ENCODE measurements at regions not wholly inside any gene's neighbourhood (a gene's known extent, or its start where the extent isn't known, plus 50 kb on each side); places are given as distances from the start of the nearest gene placed in this dataset.
"Not testable (repeated sequence)": the region's sequence is repeated elsewhere in the genome, so short reads cannot be mapped to it uniquely, and the experiment has no call there.

DNA sequence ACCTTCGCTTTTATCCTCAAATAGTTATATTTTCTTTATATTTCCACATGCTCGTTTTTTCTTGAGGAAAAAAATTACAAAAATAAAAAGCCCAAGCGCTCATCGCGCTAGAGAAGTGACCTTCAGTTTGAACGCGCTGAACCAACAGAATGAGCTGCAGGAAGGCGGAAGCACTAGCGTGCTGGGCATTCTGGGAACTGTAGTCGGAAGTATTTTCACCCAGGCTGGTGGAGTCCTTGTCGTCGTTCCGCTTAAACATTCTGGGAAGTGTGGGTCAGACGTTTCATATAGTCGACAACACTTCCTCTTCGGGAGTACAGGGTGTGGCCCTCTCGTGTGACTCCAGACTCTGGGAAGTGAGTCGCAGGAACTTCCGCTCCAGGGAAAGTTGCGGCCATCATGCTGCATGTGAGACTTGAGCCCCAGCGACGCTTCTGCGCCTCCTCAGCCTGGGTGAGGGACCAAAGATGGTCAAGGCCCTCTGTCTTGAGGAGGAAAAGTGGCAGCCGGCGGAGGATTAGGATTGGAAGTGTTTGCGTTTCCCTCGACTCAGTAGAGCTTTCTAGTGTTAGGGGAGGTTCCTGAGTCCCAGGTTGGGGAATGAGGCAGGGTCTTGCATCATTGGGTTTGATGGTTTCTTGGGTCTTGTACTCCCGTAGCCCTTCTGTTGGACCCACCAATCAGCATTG, 84.1 kb upstream of the GPR39 start:
- not testable (repeated sequence) for DNase-seq

DNA sequence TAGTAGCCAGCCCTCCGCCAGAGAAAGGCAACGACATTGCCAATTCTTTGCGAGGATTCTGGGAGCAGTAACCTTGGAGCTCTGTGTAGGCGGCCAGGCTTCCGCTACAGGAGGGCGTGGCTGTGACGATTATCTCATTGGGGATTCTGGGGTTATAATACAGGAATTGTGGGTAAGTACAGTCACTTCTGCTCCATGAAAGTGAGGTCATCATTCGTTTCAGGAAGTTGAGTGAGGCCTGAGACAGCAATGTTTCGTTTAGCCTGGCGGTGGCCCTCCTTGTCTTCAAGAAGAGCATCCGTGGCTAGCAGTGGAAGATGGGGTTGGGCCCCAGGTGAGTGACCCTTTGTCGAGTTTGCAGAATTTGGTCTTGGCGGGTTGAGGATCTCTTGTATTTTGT, 79.5 kb upstream of the GPR39 start:
- not testable (repeated sequence) for DNase-seq

DNA sequence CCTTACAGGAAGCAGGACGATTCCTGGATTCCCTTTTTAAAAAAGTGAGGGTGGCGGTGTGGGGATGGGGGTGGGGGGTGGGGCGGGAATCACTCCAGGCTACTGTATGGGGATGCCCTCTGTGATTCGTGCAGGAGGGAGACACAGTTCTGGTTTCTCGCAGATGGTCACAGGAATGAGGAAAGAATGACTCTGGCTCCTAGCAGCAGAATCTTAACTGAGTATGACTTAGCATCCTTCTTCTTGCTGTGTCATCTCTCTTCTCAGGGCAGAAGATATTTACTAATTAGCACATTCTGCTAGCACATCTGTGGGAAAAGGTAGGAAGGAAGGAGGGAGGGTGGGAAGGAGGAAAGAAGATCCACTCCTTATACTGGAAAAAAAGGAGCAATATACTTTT, 78.8 kb upstream of the GPR39 start:
- DNase-seq, result not testable (repeated sequence)

DNA sequence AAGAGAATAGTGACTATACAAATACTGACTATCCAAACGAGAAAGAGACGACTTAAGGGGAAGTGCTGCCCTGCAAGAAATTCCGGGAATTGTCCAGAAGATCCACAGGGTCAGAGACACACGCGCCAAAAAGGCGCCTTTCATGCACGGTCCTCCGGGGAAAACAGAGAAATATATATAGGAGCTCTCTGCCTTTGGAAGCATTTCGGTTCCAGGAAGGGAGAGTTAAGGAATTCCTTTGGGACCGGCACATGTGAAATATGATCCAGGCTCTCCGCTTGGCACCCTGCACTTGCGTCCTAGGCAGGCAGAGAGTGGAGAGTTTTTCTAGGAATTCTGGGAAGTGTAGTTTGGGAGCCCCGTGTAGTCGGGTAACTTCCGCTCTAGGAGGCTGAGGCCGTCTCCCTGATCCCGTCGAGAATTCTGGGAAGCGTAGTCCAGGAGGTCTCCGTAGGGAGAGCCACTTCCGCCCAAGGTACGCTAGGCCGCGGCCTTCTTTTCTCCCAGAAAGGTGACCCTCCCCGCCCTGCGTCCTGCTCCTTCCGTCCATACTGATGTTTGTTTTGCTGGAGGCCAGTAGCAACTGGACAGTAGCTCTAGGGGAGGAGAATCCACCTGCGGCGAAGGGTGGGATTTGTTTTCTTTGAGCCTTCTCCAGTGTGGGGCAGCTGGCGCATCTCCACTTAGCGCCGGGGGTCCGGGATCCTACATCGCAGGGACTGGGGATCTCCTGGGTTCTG, 69.4 kb upstream of the GPR39 start:
- peak; percentile 55 for DNase-seq

DNA sequence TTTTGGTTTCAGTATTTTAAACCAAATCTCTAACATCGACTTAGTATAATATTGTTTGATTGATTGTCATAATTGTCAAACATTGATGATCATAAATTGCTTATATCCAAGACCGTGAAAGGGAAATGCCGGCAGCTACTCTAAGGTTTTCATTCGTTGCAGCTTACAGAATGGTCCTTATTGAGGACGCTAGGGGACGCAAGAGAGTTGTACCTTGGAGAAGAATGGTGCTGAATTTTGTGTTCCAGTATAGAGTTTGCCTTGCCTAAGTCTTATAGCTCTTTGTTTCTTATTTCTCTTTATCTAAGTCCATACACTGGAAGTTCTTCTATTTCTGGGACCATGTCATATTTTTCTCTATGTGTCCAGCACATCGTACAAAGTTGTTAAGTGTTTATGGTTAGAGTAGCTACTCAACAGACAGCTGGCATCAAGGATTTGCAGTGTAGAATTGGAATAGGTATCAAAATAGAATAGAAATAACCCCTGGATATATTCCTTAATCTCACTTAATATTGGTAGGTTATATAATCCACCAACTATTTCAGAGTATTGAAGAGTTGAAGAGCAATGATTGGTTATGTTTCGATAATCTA, 67.4 kb upstream of the GPR39 start:
- DNase-seq, result peak; percentile 84

DNA sequence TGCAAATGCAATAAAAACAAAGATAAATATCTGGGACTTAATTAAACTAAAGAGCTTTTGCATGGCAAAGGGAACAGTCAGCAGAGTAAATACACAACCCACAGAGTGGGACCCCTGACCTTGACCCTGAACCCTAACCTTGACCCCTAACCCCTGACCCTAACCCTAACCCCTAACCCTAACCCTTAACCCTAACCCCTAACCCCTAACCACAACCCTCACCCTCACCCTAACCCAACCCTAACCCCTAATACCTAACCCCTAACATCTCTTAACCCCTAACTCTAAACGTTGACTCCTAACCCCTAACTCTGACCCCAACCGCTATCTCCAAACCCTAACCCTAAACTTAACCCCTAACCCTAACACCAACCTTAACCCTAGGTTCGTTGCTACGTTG, 64.9 kb upstream of the GPR39 start:
- DNase-seq, result not testable (repeated sequence)

DNA sequence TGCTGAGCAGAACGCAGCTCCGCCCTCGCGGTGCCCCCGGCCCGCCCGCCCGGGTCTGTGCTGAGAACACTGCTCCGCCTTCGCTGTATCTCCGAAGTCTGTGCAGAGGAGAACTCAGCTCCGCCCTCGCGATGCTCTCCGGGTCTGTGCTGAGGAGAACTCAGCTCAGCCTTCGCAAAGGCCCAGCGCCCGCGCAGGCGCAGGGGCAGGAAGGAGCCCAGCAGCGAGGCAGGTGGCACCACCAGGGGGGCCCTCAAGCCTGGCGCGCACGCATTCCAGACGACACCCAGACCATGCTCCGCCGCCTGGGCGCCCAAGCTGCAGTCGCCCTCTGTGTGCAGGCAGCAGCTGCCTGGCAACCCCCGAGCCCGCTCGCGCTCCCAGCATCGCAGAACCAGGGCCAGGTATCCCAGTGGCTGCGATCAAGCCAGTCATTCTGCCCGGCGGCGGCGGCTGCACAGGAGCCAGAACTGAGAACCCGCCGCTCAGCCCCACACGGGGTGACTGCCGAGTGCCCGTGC, 64.1 kb upstream of the GPR39 start:
- peak; percentile 79 for DNase-seq

DNA sequence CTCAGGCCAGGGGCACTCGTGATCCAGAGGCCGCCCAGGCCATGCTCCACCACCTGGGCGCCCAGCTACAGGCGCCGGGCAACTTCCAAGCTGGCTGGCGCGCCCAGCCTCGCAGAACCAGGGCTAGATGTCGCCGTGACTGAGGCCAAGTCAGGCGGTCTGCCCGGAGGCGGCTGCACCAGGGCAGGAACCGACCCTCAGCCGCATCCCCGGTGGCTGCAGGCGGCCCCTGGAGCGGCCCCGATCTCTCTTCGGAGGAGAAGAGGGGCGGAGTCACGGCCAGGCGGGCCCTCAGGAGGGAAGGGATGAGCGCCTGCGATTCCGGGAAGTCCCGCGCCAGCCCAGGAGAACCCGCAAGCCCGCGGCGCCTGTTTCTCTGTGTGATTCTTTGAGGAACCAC, 63.2 kb upstream of the GPR39 start:
- DNase-seq, result not testable (repeated sequence)

DNA sequence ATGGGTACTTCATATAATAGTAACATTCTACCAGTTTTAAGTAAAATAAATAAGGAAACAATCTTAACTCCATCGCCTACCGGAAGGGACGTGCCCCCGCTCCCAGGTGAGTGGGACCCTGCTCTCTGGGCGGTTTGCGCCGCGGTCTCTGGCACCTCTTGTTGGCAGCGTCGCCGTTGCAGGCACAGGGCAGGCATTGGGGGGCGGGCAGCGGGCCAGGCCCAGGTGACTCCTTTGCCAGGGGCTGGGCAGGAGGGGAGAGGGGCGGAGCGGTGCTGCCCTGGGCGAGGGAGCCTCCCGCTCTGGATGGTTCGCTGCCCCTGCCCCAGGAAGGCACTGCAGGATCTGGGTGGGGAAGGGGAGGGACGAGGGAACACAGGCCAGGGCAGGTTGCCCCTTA, 55.6 kb upstream of the GPR39 start:
- DNase-seq, result not testable (repeated sequence)

DNA sequence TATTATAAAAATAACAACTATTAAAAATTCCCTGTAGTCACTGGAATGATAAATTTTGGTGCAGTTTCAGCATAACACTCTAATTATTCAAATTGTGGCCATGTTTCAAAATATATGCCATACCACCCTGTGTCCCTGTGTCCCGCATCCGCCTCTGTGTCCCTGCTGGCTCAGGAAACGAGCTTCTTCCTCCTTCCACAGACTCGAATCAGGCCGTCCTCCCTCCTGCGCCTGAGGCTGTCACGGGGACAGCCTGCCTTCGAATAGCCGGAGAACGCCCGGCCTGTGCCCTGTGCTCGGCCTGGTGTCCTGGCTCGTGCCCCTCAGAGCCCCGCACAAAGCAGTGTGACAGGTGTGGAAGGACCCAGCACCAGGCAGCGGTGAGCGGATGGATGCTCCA, 55.1 kb upstream of the GPR39 start:
- DNase-seq, result not testable (repeated sequence)

DNA sequence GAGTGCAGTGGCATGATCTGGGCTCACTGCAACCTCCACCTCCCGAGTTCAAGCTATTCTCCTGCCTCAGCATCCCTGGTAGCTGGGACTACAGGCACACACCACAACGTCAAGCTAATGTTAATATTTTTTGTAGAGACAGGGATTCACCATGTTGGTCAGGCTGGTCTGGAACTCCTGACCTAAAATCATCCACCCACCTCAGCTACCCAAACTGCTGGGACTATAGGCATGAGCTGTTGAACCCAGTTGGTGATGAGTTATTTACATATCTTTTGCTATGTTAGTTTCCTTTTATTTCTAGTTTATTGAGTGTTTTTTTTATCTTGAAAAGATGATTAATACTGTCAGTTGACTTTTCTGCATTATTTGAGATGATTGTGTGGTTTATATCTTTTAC, 53.3 kb upstream of the GPR39 start:
- not testable (repeated sequence) for DNase-seq

DNA sequence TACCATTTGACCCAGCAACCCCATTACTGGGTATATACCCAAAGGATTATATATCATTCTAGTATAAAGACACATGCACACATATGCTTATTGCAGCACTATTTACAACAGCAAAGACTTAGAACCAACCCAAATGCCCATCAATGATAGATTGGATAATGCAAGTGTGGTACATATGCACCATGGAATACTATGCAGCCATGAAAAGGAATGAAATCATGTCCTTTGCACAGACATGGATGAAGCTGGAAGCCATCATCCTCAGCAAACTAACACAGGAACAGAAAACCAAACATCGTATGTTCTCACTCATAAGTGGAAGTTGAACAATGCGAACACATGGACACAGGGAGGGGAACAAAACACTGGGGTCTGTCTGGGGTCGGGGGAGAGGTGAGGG, 50.6 kb upstream of the GPR39 start:
- DNase-seq, result not testable (repeated sequence)

DNA sequence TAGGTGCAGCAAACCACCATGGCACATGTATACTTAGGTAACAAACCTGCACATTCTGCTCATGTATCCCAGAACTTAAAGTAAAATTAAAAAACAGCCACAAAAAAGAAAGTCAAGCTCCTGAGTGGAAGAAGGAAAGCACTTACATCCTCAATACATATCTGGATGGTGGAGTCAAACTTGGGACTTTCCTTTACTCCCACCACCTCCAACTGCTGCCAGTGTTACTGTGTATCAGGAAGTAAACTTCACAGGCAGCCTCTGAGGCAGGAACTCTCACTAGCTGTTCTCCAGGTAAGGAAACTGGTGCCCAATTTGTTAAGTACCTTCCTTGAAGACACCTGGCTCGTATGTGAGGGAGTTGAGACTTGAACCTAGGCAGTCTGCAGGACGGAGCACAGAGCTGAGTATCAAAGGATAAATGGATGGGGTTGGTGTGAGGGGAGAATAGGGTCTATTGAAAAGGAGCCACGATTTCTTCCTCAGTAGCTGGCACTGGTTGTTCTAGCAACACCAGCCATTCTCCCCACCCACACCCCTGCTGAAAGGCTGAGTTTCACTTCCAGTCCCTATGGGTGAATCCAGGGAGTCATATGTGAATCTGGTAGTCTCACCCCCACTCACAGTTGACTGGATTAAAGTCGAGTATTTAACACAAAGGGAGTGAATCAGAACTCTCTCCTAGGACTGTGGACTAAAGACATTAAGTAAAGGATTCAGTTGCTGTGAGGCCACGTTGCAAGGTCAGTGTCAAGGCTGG, 50.0 kb upstream of the GPR39 start:
- no peak for DNase-seq

All from NCI-H510A treated with DMSO at 0.1 percent for 48 hours (cell line).